ENCODE measurements at regions not wholly inside any gene's neighbourhood (a gene's known extent, or its start where the extent isn't known, plus 50 kb on each side); places are given as distances from the start of the nearest gene placed in this dataset.

DNA sequence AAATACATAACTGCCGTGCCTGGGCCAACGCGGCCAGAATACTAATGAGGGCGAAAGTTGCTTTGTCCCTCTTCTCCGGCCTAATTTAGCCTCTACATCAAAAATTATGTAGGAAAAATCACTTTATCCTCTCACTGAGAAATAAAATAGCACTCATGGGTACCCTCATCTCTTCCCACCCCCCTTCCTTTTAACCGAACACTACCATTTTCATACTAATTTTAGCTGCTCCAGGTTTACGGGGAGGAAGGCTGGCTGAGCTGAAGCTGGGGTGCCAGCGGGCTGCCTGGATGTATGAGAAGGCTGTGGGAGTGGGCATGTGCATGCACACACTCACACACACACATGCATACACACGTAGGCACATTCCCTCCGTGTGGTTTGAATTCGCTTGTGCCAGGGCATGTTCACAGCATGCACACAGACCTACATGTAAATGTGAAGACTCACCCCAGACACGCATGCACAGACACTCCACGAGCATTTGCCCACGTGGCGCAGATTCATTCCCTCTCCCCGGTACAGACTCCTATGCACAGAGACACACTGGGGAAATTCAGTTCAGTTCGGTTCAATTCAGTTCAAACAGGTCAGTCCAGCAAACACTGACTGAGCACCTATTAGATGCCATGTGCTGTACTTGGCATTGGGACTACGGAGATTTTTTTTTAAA, 145.1 kb downstream of the MRM1 start:
- DNase-seq: no peak
- WGBS, 2 donors: 89 to 91% methylated on average over 18 of the region's 18 CpGs
- Histone ChIP-seq H3K27me3 (no peaks in the 10 kb centered on the region), H3K4me3 (replicated peaks in 1 of 3) (no peak overlapping the region), H3K27ac (no peak overlapping the region), H3K9me3 (no peaks in the 10 kb centered on the region), H3K36me3 (no peaks in the 10 kb centered on the region), H3K4me1 (no peaks in the 10 kb centered on the region)
- intact Hi-C loops (cut with DNase I): no loop called here
- TF ChIP-seq POLR2A (IDR thresholded peaks at IDR 0.05) (no peak), CTCF (IDR thresholded peaks at IDR 0.05) (no peak)

DNA sequence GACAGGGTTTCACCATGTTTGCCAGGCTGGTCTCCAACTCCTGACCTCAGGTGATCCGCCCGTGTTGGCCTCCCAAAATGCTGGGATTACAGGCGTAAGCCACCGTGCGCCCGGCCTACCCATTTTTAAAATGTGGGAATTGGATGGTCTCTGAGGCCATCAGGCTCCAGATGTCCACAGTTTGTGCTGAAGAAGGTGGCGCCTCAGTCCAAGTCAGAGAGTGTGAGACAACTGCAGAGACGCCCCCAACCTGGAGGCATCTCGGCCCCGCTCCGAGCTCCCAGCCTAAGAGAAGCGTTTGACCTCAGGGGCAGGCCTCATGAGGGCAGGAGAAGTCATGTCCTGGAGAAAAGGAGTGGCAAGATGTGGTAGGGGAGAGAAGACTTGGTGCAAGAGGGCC, 146.5 kb downstream of the MRM1 start:
- no peak overlapping the region for H3K4me3 ChIP-seq (replicated peaks in 1 of 3)
- no peaks in the 10 kb centered on the region for H3K9me3 ChIP-seq
- no peaks in the 10 kb centered on the region for H3K4me1 ChIP-seq
- TF ChIP-seq POLR2A (IDR thresholded peaks at IDR 0.05) (no peak), CTCF (IDR thresholded peaks at IDR 0.05) (no peak)
- DNase-seq: no peak
- 89 to 96% methylated on average over 12 of the region's 12 CpGs for WGBS, 2 donors
- no peaks in the 10 kb centered on the region for H3K36me3 ChIP-seq
- H3K27me3 ChIP-seq: no peaks in the 10 kb centered on the region
- intact Hi-C loops (cut with DNase I): no loop called here
- H3K27ac ChIP-seq: no peak overlapping the region

DNA sequence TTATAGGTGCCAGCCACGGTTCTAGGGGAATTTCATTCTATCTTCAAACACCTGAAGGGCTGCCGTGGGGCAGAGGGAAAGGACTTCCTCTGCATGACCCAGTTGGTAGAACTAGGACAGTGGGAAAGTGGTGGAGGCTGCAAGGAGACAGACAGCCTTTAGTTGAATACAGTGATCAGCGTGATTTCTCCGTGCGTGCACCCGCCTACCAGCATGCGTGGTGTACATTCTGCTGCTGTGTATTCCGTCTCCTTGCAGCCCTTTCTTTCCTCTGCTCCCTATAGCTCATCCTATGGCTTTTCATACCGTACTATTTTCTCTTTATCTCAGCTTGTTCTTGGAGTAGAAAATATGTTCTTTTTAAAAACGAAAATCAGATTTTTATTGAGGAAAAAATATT, 146.9 kb downstream of the MRM1 start:
- TF ChIP-seq CTCF (IDR thresholded peaks at IDR 0.05) (no peak), POLR2A (IDR thresholded peaks at IDR 0.05) (no peak)
- H3K4me1 ChIP-seq: no peaks in the 10 kb centered on the region
- H3K27me3 ChIP-seq: no peaks in the 10 kb centered on the region
- H3K9me3 ChIP-seq: no peaks in the 10 kb centered on the region
- DNase-seq: no peak
- no peak overlapping the region for H3K27ac ChIP-seq
- intact Hi-C loops (cut with DNase I): no loop called here
- 78 to 86% methylated on average over 10 of the region's 10 CpGs for WGBS, 2 donors
- no peak overlapping the region for H3K4me3 ChIP-seq (replicated peaks in 1 of 3)
- H3K36me3 ChIP-seq: no peaks in the 10 kb centered on the region

DNA sequence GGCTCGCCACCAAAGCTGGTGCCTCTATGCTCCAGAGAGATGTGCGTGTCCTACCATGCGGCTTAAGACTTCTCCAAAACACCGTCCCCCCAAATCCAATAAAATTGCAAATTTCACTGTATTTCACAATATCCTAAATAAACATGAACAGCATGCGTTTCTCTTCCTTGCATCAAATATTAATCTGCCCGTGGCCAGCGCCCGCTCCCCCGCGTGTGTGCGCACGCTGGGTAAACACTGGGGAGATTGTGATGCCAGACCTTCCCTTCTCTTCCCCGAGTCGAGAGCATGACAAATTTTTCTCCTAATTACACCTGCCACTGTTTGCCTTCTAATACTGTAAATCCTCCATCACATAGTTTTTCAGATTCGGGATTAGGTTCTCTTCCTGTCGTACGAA, 148.1 kb downstream of the MRM1 start:
- WGBS, 2 donors: 74 to 81% methylated on average over 17 of the region's 17 CpGs
- TF ChIP-seq POLR2A (IDR thresholded peaks at IDR 0.05) (no peak), CTCF (IDR thresholded peaks at IDR 0.05) (no peak)
- H3K4me3 ChIP-seq (replicated peaks in 1 of 3): no peak overlapping the region
- H3K27ac ChIP-seq: no peak overlapping the region
- H3K4me1 ChIP-seq: no peaks in the 10 kb centered on the region
- H3K9me3 ChIP-seq: no peaks in the 10 kb centered on the region
- H3K36me3 ChIP-seq: no peaks in the 10 kb centered on the region
- H3K27me3 ChIP-seq: no peaks in the 10 kb centered on the region
- DNase-seq: no peak
- intact Hi-C loops (cut with DNase I): no loop called here

DNA sequence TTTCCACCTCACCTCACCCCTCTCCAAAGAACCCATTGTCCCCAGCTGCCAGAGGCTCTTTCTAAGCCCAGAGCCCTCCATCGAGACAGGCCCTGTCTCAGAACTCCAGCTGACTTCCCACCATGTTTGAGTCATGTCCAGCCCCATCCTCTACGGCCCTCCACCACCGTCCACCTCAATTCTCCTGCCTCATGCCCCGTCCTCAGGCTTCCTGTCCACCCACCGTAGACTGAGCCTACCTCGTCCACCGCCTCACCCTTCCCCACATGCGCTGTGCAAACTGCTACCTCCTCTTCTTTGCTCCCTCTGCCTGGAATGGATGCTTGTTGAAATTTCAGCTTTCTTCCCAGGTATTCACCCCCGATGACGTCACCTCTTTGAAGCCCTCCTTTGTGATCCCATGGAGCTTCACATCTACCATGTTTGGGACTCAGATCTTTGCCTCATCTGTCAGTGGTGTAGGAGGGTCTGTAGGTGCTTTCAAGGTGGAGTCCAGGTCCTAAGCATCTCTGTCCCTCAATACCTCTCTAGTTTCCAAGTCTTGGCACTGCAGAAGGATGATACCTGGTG, 149.0 kb downstream of the MRM1 start:
- no peak for DNase-seq
- H3K4me1 ChIP-seq: no peaks in the 10 kb centered on the region
- H3K27ac ChIP-seq: no peak overlapping the region
- intact Hi-C loops (cut with DNase I): no loop called here
- H3K27me3 ChIP-seq: no peaks in the 10 kb centered on the region
- TF ChIP-seq POLR2A (IDR thresholded peaks at IDR 0.05) (no peak), CTCF (IDR thresholded peaks at IDR 0.05) (no peak)
- no peaks in the 10 kb centered on the region for H3K36me3 ChIP-seq
- WGBS, 2 donors: 89% methylated on average over 10 of the region's 10 CpGs
- no peak overlapping the region for H3K4me3 ChIP-seq (replicated peaks in 1 of 3)
- H3K9me3 ChIP-seq: no peaks in the 10 kb centered on the region

Measured in thyroid gland (tissue), 4 donors.